SU-DHL-6 (cell line): ENCODE measurements at regions not wholly inside any gene's neighbourhood (a gene's known extent, or its start where the extent isn't known, plus 50 kb on each side); places are given as distances from the start of the nearest gene placed in this dataset.

Source experiments
- H2AFZ ChIP-seq: fragments of 200-600 bp; sonication (generic); 2 replicates; pipeline ENCODE4 v1.6.1; 2014; ENCODE audit warnings: low read depth, mild to moderate bottlenecking, moderate library complexity, mixed read lengths, antibody characterized with exemption, low read length; ENCODE audit not compliant: severe bottlenecking
- H3F3A ChIP-seq: fragments of 200-600 bp; shearing (Covaris generic); 2 replicates; pipeline ENCODE4 v1.6.0; 2016; ENCODE audit warnings: antibody characterized with exemption, mild to moderate bottlenecking; ENCODE audit not compliant: insufficient read depth
- H3K27ac ChIP-seq: fragments of 200-600 bp; sonication (generic); 2 replicates; pipeline ENCODE4 v1.5.1; 2016; ENCODE audit warnings: low read depth, mild to moderate bottlenecking, low read length, moderate library complexity, mixed read lengths
- H3K27me3 ChIP-seq: fragments of 200-600 bp; sonication (generic), shearing (Covaris generic); 2 replicates; pipeline ENCODE4 v1.6.0; 2014; ENCODE audit warnings: mild to moderate bottlenecking, low read length
- H3K36me3 ChIP-seq: fragments of 200-600 bp; sonication (generic); 2 replicates; pipeline ENCODE4 v1.6.1; 2014; ENCODE audit warnings: mild to moderate bottlenecking, low read length, mixed read lengths
- H3K4me2 ChIP-seq: fragments of 300-600, 200-600 bp; shearing (Covaris generic), sonication (generic); 2 replicates; pipeline ENCODE4 v1.6.0; 2014; ENCODE audit warnings: low read length, low read depth, mild to moderate bottlenecking; ENCODE audit not compliant: poor library complexity, severe bottlenecking
- H3K4me3 ChIP-seq: fragments of 200-600 bp; sonication (generic); 2 replicates; pipeline ENCODE4 v1.5.1; 2014; ENCODE audit warnings: antibody characterized with exemption, low read length, mild to moderate bottlenecking, mixed read lengths; ENCODE audit not compliant: insufficient read depth, poor library complexity, severe bottlenecking
- H3K79me2 ChIP-seq: fragments of 200-600 bp; sonication (generic); 2 replicates; pipeline ENCODE4 v1.6.1; 2014; ENCODE audit warnings: mild to moderate bottlenecking, low read length, moderate library complexity; ENCODE audit not compliant: insufficient read depth
- H3K9ac ChIP-seq: fragments of 200-600 bp; sonication (generic); 2 replicates; pipeline ENCODE4 v1.7.0; 2014; ENCODE audit warnings: mild to moderate bottlenecking, low read length
- H3K9me2 ChIP-seq: fragments of 200-600 bp; sonication (generic); replicated peaks from 2 replicates; pipeline ENCODE4 v1.6.1; 2014; ENCODE audit warnings: low read length; ENCODE audit not compliant: insufficient read depth
- H3K9me3 ChIP-seq: fragments of 200-600 bp; sonication (generic); 2 replicates; pipeline ENCODE4 v1.6.1; 2014; ENCODE audit warnings: low read length, mixed read lengths; ENCODE audit not compliant: insufficient read depth
- H4K20me1 ChIP-seq: fragments of 200-600 bp; sonication (generic); 2 replicates; pipeline ENCODE4 v1.6.1; 2014; ENCODE audit warnings: low read depth, mild to moderate bottlenecking, antibody characterized with exemption, low read length, moderate library complexity, mixed read lengths
- CTCF ChIP-seq: fragments of 200-600 bp; sonication (generic); IDR thresholded peaks from one replicate; pipeline ENCODE4 v1.5.1; 2017; ENCODE audit warnings: antibody characterized with exemption, mild to moderate bottlenecking, low read length, moderate library complexity; ENCODE audit not compliant: insufficient read depth, poor library complexity, severe bottlenecking
- EZH2phosphoT487 ChIP-seq: fragments of 200-600 bp; sonication (generic), shearing (Covaris generic); conservative IDR thresholded peaks from 2 replicates; pipeline ENCODE4 v1.6.1; 2018; ENCODE audit warnings: mild to moderate bottlenecking, antibody characterized with exemption, low read length, moderate library complexity, mixed read lengths

- H3K9me3 ChIP-seq, result no peaks in the 10 kb centered on the region
- H3K9ac ChIP-seq, result no peak overlapping the region
- H3K9me2 ChIP-seq, result 0 out of 2 replicates have a peak, but pooled peaks cover 3% of the 10 kb centered on the region
- no peak overlapping the region for H3K4me3 ChIP-seq
- no peak overlapping the region for H3K4me2 ChIP-seq
- H3K27ac ChIP-seq, result no peak overlapping the region
- no peak overlapping the region for H2AFZ ChIP-seq
- H4K20me1 ChIP-seq, result no peaks in the 10 kb centered on the region
- TF ChIP-seq EZH2phosphoT487 (no peak), CTCF (no peak)
- no peaks in the 10 kb centered on the region for H3F3A ChIP-seq
- H3K36me3 ChIP-seq, result no peaks in the 10 kb centered on the region
- no peaks in the 10 kb centered on the region for H3K27me3 ChIP-seq
- H3K79me2 ChIP-seq, result no peaks in the 10 kb centered on the region
These were observed 480.8 kb downstream of the CDH2 start for GRCh38 chr18:27696148-27696547.

- no peaks in the 10 kb centered on the region for H3F3A ChIP-seq
- 0 out of 2 replicates have a peak, but pooled peaks cover 3% of the 10 kb centered on the region for H3K9me2 ChIP-seq
- H2AFZ ChIP-seq, result no peak overlapping the region
- no peak overlapping the region for H3K4me2 ChIP-seq
- H3K27ac ChIP-seq, result no peak overlapping the region
- TF ChIP-seq EZH2phosphoT487 (no peak), CTCF (no peak)
- H3K9ac ChIP-seq, result no peak overlapping the region
- no peaks in the 10 kb centered on the region for H3K79me2 ChIP-seq
- no peaks in the 10 kb centered on the region for H3K36me3 ChIP-seq
- H3K9me3 ChIP-seq, result no peaks in the 10 kb centered on the region
- H3K4me3 ChIP-seq, result no peak overlapping the region
- H4K20me1 ChIP-seq, result no peaks in the 10 kb centered on the region
- H3K27me3 ChIP-seq, result no peaks in the 10 kb centered on the region
These were observed 481.4 kb downstream of the CDH2 start for GRCh38 chr18:27695503-27695902.

- H3K4me3 ChIP-seq, result no peak overlapping the region
- H3K9ac ChIP-seq, result no peak overlapping the region
- H3F3A ChIP-seq, result no peaks in the 10 kb centered on the region
- 0 out of 2 replicates have a peak, but pooled peaks cover 3% of the 10 kb centered on the region for H3K9me2 ChIP-seq
- no peaks in the 10 kb centered on the region for H4K20me1 ChIP-seq
- H3K79me2 ChIP-seq, result no peaks in the 10 kb centered on the region
- H2AFZ ChIP-seq, result no peak overlapping the region
- no peaks in the 10 kb centered on the region for H3K27me3 ChIP-seq
- H3K27ac ChIP-seq, result no peak overlapping the region
- H3K36me3 ChIP-seq, result no peaks in the 10 kb centered on the region
- no peaks in the 10 kb centered on the region for H3K9me3 ChIP-seq
- no peak overlapping the region for H3K4me2 ChIP-seq
- TF ChIP-seq CTCF, result no peak
- no peak for TF ChIP-seq EZH2phosphoT487
These were observed 481.9 kb downstream of the CDH2 start for GRCh38 chr18:27695052-27695451.
